GM08714 (cell line): ENCODE measurements at regions not wholly inside any gene's neighbourhood (a gene's known extent, or its start where the extent isn't known, plus 50 kb on each side); places are given as distances from the start of the nearest gene placed in this dataset.
"Not testable (repeated sequence)": the region's sequence is repeated elsewhere in the genome, so short reads cannot be mapped to it uniquely, and the experiment has no call there.

Experiments used
- H3K4me3 ChIP-seq: fragments of 200-500 bp; sonication (Bioruptor generic); 2 replicates; pipeline ENCODE4 v1.5.1; 2014; ENCODE audit warnings: mild to moderate bottlenecking, low read length, inconsistent platforms
- ZNF274 ChIP-seq: IDR thresholded peaks from 2 replicates; pipeline ENCODE4 v1.6.1; 2012; ENCODE audit warnings: mild to moderate bottlenecking, low read depth, low read length

- H3K4me3 ChIP-seq: no peak overlapping the region
- TF ChIP-seq ZNF274: no peak
Observed at GRCh38 chrX:40964633-40965586, 120.3 kb upstream of the USP9X start.

DNA sequence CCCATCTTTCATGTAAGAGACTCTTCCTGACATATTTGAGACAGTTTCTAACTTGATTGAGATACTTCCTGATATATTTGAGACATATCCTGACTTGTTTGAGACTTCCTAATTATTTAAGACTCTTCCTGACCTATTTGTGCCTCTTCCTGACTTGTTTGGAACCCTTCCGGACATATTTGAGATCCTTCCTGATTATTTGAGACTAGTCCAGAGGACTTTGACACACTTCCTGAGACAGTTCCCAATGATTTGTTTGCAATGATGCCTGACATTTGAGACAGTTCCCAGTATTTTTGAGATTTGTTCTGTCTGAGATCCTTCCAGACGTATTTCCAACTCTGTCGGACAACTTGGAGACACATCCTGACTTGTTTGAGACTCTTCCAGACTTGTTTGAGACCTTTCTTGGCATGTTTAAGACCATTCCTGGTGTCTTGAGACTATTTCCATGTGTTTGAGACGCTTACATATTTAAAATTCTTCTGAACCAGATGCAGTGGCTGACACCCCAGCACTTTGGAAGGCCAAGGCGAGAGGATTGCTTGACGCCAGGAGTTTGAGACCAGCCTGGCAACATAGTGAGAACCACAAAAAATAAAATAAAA lies 118.9 kb upstream of the USP9X start:
- H3K4me3 ChIP-seq: no peak overlapping the region
- no peak for TF ChIP-seq ZNF274

- H3K4me3 ChIP-seq: no peak overlapping the region
- no peak for TF ChIP-seq ZNF274
Observed at GRCh38 chrX:40968180-40968579, 117.1 kb upstream of the USP9X start.

DNA sequence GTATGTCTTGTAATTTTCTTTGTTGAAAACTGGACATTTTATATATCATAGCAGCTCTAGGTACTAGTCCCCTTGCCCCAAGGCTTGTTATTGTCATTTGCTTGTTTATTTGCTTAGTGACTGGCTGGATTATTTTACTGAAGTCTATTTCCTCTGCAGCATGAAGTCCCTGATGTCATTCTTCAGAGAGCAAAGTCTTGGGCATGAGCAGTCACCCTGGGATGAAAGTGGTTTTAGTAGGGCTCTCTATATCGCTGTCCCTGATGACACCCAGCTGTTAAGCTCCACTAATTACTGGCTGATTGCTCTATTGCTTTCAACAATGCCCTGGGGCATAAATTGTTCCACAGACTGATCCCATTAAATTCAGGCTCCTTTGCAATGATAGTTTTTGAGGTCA lies 113.5 kb upstream of the USP9X start:
- no peak for TF ChIP-seq ZNF274
- H3K4me3 ChIP-seq: no peak overlapping the region

GRCh38 chrX:40973619-40974018 lies 111.6 kb upstream of the USP9X start:
- no peak for TF ChIP-seq ZNF274
- H3K4me3 ChIP-seq: no peak overlapping the region

GRCh38 chrX:40975951-40976350 lies 109.3 kb upstream of the USP9X start:
- H3K4me3 ChIP-seq: no peak overlapping the region
- no peak for TF ChIP-seq ZNF274

DNA sequence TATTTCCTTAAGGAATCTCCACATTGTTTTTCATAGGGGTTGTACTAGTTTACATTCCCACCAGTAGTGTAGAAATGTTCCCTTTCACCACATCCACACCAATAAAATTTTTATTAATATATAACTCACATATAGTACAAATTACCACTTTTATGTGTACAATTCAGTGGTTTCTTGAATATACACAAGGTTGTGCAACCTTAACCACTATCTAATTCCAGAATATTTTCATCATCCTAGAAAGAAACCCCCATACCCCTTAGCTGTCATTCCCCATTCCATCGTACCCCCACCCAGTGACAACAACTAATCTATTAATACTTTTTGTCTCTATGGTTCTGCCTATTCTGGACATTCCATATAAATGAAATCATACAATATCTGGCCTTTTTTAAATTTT lies 108.3 kb upstream of the USP9X start:
- no peak for TF ChIP-seq ZNF274
- H3K4me3 ChIP-seq: no peak overlapping the region

DNA sequence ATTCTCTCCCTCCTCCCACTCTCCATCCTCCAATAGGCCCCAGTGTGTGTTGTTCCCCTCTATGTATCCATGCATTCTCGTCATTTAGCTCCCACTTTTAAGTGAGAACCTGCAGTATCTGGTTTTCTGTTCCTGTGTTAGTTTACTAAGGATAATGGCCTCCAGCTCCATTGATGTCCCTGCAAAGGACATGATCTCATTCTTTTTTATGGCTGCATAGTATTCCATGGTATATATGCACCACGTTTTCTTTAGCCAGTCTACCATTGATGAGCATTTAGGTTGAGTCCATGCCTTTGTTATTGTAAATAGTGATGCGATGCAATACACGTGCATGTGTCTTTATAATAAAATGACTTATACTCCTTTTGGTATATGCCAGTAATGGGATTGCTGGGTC lies 100.3 kb upstream of the USP9X start:
- H3K4me3 ChIP-seq: no peak overlapping the region
- TF ChIP-seq ZNF274: no peak

- H3K4me3 ChIP-seq: no peak overlapping the region
- TF ChIP-seq ZNF274: no peak
Observed at GRCh38 chrX:40987413-40987812, 97.8 kb upstream of the USP9X start.

DNA sequence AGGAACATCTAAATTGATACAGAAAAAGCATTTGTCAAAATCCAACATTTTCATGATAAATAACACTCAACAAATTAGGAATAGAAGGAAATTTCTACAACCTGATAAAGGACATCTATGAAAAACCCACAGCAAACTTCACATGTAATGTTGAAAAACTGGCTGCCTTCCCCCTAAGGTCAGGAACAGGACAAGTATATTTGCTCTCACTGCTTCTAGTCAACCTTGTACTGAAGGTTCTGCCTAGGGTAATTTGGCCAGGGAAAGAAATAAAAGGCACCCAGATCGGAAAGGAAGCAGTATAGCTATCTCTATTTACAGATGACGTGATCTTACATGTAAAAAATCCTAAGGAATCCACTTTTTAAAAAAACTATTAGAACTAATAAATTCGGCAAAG lies 97.1 kb upstream of the USP9X start:
- no peak for TF ChIP-seq ZNF274
- no peak overlapping the region for H3K4me3 ChIP-seq

DNA sequence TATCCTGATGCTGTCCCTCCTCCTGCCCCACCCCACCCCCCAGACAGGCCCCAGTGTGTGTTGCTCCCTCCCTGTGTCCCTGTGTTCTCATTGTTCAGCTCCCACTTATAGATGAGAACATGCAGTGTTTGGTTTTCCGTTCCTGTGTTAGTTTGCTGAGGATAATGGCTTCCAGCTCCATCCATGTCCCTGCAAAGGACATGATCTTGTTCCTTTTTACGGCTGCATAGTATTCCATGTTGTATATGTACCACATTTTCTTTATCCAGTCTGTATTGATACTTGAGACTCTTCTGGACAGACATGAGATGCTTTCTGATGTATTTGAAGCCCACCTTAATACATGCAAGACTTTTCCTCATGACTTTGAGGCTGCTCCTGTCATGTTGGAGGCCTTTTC lies 91.8 kb upstream of the USP9X start:
- H3K4me3 ChIP-seq: not testable (repeated sequence)

GRCh38 chrX:40996886-40997530 lies 88.2 kb upstream of the USP9X start:
- no peak overlapping the region for H3K4me3 ChIP-seq
- TF ChIP-seq ZNF274: no peak

GRCh38 chrX:40998123-40998522 lies 87.1 kb upstream of the USP9X start:
- no peak overlapping the region for H3K4me3 ChIP-seq
- TF ChIP-seq ZNF274: no peak

- TF ChIP-seq ZNF274: no peak
- no peak overlapping the region for H3K4me3 ChIP-seq
Observed at GRCh38 chrX:41001327-41001726, 83.9 kb upstream of the USP9X start.

- no peak overlapping the region for H3K4me3 ChIP-seq
Observed at GRCh38 chrX:41002026-41002425, 83.2 kb upstream of the USP9X start.

More at GRCh38 chrX:41002026-41002425, 83.2 kb upstream of the USP9X start:
- TF ChIP-seq ZNF274: no peak
